Uterus (tissue), 2 donors: ENCODE measurements at regions not wholly inside any gene's neighbourhood (a gene's known extent, or its start where the extent isn't known, plus 50 kb on each side); places are given as distances from the start of the nearest gene placed in this dataset.

Experiments used
- POLR2A ChIP-seq, 2 donors: fragments of 450-650 bp; IDR thresholded peaks; one replicate each; pipeline ENCODE4 v1.6.1; 2016; ENCODE audit warnings: antibody characterized with exemption in 2 of 2, mild to moderate bottlenecking in 1 of 2, moderate library complexity in 1 of 2
- TF ChIP-seq, protein P1 (sequence below), 4 experiments: fragments of 200-600 bp in 2 of 4; fragments of 450-650 bp in 2 of 4; sonication (generic) in 2 of 4; IDR thresholded peaks; one replicate each; pipeline ENCODE4 v1.5.1; 2016 to 2019; ENCODE audit warnings: antibody characterized with exemption in 4 of 4, mild to moderate bottlenecking in 2 of 4, moderate library complexity in 1 of 4

DNA sequence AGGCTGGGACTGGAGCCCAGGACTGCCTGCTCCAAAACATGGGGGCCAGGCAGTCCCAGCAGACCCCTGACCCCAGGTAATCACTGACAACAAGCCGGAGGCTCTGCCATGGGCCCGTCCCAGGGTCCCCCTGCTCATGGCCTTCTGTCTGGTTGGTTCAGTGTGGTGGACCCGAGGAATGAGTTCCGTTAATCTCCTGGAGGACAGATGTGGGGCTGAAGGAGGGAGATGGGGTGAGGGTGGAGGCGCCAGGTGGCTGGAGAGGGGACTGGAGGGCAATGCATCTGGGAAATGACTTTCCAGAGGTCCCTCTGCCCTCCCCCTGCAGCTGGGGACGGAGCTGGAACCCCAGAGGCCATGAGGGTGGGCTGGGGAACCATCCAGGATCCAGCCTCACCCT, 103.2 kb downstream of the EBNA1BP2 start:
- TF ChIP-seq, protein P1, sequence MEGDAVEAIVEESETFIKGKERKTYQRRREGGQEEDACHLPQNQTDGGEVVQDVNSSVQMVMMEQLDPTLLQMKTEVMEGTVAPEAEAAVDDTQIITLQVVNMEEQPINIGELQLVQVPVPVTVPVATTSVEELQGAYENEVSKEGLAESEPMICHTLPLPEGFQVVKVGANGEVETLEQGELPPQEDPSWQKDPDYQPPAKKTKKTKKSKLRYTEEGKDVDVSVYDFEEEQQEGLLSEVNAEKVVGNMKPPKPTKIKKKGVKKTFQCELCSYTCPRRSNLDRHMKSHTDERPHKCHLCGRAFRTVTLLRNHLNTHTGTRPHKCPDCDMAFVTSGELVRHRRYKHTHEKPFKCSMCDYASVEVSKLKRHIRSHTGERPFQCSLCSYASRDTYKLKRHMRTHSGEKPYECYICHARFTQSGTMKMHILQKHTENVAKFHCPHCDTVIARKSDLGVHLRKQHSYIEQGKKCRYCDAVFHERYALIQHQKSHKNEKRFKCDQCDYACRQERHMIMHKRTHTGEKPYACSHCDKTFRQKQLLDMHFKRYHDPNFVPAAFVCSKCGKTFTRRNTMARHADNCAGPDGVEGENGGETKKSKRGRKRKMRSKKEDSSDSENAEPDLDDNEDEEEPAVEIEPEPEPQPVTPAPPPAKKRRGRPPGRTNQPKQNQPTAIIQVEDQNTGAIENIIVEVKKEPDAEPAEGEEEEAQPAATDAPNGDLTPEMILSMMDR (IDR thresholded peaks at IDR 0.05) = no peak
- TF ChIP-seq POLR2A (IDR thresholded peaks at IDR 0.05) = no peak
